Skeletal muscle tissue (tissue), 3 donors: ENCODE measurements at regions not wholly inside any gene's neighbourhood (a gene's known extent, or its start where the extent isn't known, plus 50 kb on each side); places are given as distances from the start of the nearest gene placed in this dataset.
"Not testable (repeated sequence)": the region's sequence is repeated elsewhere in the genome, so short reads cannot be mapped to it uniquely, and the experiment has no call there.

Experiments
- H3K27ac ChIP-seq: one replicate; pipeline ENCODE4 v1.7.0; 2013; ENCODE audit warnings: mild to moderate bottlenecking, low read depth, low read length, inconsistent platforms
- H3K27me3 ChIP-seq, 3 donors: one replicate each; pipeline ENCODE4 v1.7.0; 2013; ENCODE audit warnings: low read length in 3 of 3; ENCODE audit not compliant: control insufficient read depth in 3 of 3, insufficient read depth in 3 of 3
- H3K36me3 ChIP-seq, 3 donors: one replicate each; pipeline ENCODE4 v1.7.0; 2013; ENCODE audit warnings: low read length in 3 of 3; ENCODE audit not compliant: control insufficient read depth in 3 of 3, insufficient read depth in 3 of 3
- H3K4me1 ChIP-seq, 3 donors: one replicate each; pipeline ENCODE4 v1.7.0; 2013; ENCODE audit warnings: low read length in 3 of 3, mild to moderate bottlenecking in 3 of 3; ENCODE audit not compliant: control insufficient read depth in 3 of 3, insufficient read depth in 3 of 3
- H3K4me3 ChIP-seq, 3 donors: one replicate each; pipeline ENCODE4 v1.7.0; 2013; ENCODE audit warnings: low read length in 3 of 3
- H3K9ac ChIP-seq, 3 donors: one replicate each; pipeline ENCODE4 v1.7.0; 2013; ENCODE audit warnings: low read length in 3 of 3, mild to moderate bottlenecking in 3 of 3, moderate library complexity in 2 of 3, low read depth in 1 of 3
- H3K9me3 ChIP-seq, 3 donors: one replicate each; pipeline ENCODE4 v1.7.0; 2013; ENCODE audit warnings: low read length in 3 of 3; ENCODE audit not compliant: control insufficient read depth in 3 of 3
- donor health status: Osteomylitis.

DNA sequence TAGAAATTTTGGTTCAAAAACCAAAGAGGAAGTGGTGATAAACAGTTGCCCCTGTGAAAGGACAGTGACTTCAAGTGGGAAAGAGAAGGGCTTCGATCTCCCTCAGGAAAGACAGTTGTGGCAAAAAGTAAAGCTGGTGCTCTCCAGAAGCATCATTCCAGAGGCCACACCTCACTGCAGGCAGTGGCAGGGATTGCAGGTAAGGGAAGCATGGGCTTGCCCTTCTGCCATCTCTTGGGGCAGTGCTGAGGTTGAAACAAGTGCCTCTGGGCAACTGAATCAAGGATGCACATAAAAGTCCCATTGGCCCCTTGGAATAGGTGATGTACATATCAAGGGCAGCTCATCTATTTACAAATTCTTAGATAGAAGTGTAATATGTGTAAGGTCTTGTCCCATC is 155.4 kb downstream of the FAM72C start:
- not testable (repeated sequence) for H3K27ac ChIP-seq, H3K36me3 ChIP-seq, H3K4me1 ChIP-seq, H3K9ac ChIP-seq, H3K9me3 ChIP-seq, H3K4me3 ChIP-seq, H3K27me3 ChIP-seq

DNA sequence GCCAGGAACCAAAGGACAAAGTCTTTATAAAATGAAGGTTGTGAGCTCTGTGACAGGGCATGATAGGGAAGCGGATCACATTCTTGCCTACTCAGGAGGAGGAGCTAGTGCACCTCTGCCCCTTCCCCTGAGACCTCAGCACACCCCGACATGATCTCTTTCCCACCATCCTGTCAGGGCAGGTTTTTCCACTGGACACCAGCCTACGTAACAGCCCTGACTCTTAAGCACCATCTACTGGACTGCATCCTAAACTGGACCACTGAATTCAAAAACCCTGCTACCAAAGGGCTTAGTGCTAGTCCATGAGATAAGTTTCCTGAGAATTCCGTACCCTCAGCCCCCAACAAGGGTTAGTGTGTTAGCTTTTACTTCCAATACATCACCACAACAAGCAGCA is 166.4 kb downstream of the FAM72C start:
- H3K9ac ChIP-seq = not testable (repeated sequence)

DNA sequence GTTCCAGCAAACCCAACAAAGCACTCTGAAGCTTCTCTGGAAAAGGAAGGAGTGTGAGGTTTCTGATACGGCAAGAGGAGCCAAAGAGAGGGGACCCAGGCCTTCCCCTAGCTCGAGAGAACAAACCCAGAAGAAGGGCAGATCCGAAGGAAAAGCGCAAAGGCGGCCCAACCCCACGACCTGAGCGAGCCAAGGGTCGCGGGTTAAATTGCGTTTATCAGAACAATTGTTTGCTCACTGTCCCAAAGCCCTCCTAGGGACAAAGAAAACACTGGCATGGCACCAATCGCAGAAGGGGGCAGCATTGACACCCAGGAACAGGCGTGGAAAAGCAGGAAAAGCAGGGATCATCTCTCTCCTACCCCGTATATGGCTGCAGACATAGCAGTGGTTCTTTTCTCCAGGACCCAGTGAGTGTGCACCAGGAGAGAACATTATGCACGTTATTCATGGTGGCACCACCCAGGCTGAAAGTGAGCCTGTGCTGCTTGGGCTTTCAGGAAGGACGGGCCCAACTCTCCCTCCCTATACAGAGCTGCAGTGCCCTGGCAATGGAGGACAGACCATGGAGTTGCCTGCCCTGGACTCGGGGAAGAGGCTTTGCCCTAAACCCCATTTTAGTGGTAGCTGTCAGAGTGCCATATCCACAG is 167.0 kb downstream of the FAM72C start:
- not testable (repeated sequence) for H3K27me3 ChIP-seq, H3K4me1 ChIP-seq, H3K36me3 ChIP-seq, H3K4me3 ChIP-seq, H3K9ac ChIP-seq, H3K27ac ChIP-seq, H3K9me3 ChIP-seq

More for the DNA sequence above, 166.4 kb downstream of the FAM72C start:
- H3K36me3 ChIP-seq, H3K4me1 ChIP-seq, H3K4me3 ChIP-seq, H3K9me3 ChIP-seq, H3K27ac ChIP-seq, H3K27me3 ChIP-seq: not testable (repeated sequence)

DNA sequence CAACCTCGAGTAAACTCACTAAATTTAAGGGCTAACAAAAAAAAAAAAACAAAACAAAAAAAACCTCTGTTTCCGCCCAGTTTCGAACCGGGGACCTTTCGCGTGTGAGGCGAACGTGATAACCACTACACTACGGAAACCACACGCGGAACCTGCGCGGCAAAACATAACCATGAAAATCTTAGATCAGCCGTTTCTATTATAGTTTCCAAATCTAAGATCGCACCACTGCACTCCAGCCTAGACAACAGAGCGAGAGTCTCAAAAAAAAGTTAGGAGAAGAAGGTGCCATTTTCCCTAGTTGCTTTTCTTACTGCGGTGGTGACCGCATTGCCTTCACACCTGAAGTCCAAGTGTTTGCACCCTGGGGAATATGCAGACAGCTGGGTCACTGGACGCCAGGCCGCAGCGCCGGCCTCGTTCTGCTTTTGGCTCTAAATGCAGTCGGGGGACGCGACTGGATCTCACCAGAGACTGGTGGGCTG is 167.8 kb downstream of the FAM72C start:
- H3K36me3 ChIP-seq, H3K27ac ChIP-seq, H3K27me3 ChIP-seq, H3K9ac ChIP-seq, H3K4me1 ChIP-seq, H3K9me3 ChIP-seq: not testable (repeated sequence)
- peak overlapping the region in 1 of 3 donors; percentile 52 for H3K4me3 ChIP-seq

DNA sequence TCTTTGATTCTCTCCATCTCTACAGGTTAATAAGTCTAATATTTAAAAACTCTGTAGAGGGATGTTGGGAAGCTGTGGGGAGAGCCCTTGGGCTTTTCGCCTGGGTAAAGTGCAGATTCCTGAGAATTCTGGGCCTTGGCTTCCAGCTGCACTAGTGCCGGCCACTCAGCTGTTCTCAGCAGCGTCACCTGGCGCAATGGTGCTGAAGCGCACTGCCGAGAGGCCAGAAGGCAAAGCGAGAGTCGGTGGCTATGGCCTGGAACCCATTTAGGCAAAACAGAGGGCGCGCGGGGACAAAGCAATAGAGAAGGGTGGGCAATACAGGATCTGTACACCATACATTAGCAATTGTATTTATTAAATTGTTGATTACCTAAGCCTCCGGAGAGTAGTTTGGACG is 168.7 kb downstream of the FAM72C start:
- H3K4me1 ChIP-seq, H3K4me3 ChIP-seq, H3K27ac ChIP-seq, H3K27me3 ChIP-seq, H3K9me3 ChIP-seq, H3K36me3 ChIP-seq, H3K9ac ChIP-seq: not testable (repeated sequence)

DNA sequence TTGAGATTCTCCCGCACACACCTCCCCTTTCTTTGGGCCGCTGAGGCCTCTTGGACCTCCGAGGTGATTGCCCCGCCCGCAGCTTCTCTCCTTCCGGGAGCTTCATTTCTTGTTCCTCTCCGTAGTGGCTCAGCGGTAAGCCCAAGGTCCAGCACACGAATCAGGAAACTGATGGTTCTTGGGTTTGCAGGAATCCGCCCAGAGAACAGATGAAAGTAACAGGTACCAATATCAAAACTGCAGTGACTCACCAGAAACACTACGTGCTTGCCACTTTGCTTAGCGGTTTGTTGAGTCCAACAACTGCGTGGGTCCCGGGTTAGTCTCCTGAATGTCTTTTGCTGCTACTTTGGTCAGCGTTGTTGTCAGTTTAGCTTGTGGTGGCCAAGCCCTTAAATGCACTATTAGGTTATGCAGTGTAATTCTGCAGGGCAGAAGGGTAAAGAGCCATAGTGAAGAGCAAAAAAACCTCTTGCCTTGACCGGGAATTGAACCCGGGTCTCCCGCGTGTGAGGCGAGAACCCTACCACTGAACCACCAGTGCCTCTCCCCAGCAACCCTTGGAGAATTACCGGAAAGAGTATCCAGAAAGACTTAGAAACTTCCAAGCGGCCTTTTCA is 172.1 kb downstream of the FAM72C start:
- H3K4me1 ChIP-seq, H3K9ac ChIP-seq, H3K27me3 ChIP-seq, H3K4me3 ChIP-seq, H3K27ac ChIP-seq, H3K9me3 ChIP-seq, H3K36me3 ChIP-seq: not testable (repeated sequence)

DNA sequence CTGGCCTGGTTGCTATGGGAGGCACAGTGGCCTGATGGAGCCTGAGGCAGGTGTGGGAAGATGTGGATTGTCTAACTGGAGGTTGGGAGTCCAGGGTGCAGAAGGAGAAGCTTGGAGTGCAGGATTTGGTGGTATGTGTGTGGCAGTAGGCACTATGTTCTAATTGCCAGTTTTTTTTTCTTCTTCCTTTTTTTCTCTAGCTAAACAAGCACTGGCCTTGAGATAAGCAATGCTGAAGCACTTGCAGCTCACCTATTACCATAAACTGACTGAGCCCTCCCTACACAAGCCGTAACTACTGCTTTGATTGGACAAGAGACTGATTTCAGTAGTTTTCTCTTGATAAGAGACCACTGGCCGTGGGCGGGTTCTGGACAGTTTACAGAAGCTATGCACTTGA is 175.4 kb downstream of the FAM72C start:
- H3K27ac ChIP-seq, H3K36me3 ChIP-seq, H3K4me3 ChIP-seq, H3K27me3 ChIP-seq, H3K4me1 ChIP-seq, H3K9ac ChIP-seq, H3K9me3 ChIP-seq: not testable (repeated sequence)

DNA sequence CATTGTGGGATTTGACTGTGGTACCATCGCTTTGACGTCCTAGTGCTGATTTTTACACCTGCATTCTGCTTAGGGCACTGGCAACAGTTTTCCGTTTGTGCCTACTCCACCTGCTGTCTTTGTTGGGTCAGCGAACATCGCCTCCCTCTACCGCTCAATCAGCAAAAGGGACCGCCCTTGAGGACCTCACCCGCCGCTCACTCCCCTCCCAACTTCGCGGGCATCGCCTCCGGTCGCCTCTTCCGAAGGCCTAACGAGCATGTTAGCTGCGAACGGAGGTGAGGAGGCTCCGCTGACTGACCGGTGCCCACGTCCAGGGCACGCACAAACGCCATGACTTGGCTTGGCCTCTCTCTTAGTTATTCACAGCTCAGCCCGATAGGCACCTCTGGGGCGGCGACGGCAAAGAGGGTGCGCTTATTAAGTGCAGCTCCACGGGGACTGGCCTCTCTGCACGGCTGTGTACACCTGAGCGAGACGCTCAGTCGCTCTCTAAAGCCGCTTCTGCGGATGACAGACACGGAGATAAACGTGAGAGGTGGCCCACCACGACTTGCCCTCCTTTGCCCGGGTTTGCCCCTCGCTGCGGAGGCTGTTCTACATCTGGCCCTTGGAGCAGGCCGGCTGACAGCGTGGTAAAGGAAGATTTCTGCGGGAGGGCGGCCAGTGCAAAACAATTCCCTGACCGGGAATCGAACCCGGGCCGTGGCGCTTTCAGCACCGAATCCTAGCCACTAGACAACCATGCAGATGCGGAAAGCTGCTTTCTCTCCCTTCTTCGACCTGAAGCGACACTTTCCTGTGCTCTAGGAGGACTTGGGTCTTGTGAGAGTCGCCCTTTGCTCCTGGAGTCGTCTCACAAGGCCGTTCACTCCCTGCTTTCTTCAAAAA is 179.5 kb downstream of the FAM72C start:
- H3K4me3 ChIP-seq, H3K27me3 ChIP-seq, H3K9me3 ChIP-seq, H3K9ac ChIP-seq, H3K27ac ChIP-seq, H3K36me3 ChIP-seq, H3K4me1 ChIP-seq: not testable (repeated sequence)

DNA sequence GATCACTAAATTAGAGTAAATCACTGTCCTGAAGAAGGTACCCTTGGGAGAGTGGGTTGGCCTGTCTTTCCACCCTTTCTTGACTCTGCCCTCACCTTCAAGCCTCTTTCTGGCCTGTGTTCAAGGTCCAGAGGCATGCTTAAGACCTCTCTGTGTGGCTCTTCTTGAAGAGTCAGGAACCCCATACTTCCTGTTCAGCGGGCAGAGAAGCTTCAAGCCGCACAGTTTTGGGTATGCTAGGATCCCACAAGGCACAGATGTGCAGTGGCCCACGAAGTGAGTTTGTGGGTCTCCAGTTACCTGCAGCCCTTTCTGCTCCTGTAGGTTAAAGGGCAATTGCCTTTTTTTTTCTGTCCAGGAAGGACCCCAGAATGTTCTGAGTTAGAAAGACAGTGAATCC is 185.4 kb downstream of the FAM72C start:
- not testable (repeated sequence) for H3K27me3 ChIP-seq, H3K4me3 ChIP-seq, H3K9me3 ChIP-seq, H3K9ac ChIP-seq, H3K36me3 ChIP-seq, H3K4me1 ChIP-seq, H3K27ac ChIP-seq

DNA sequence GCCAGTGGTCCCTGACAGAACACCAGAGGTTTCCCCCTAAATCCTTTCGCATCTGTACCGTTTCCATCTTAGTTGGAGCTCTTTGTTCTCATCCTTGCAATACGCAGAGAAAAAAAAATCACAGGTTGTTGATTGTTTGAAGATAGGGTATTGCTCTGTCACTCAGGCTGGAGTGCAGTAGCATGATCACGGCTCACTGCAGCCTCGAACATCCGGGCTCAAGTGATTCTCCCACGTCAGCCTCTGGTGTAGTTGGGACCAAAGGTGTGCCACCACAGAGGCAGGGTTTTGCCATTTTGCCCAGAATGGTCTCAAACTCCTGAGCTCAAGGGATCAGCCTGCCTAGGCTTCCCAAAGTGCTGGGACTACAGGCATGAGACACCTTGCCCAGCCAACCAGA is 185.9 kb downstream of the FAM72C start:
- not testable (repeated sequence) for H3K27ac ChIP-seq

More for the DNA sequence above, 185.9 kb downstream of the FAM72C start:
- not testable (repeated sequence) for H3K9ac ChIP-seq, H3K9me3 ChIP-seq, H3K4me1 ChIP-seq, H3K4me3 ChIP-seq, H3K27me3 ChIP-seq, H3K36me3 ChIP-seq
